BJ (cell line): ENCODE measurements at regions not wholly inside any gene's neighbourhood (a gene's known extent, or its start where the extent isn't known, plus 50 kb on each side); places are given as distances from the start of the nearest gene placed in this dataset.
"Not testable (repeated sequence)": the region's sequence is repeated elsewhere in the genome, so short reads cannot be mapped to it uniquely, and the experiment has no call there.

Experiments
- CTCF ChIA-PET: fragments of 350-600 bp; formaldehyde crosslinking; extraction: SDS; loops from one replicate; lab custom pipeline; 2021; ENCODE audit warnings: antibody characterized with exemption, inconsistent platforms; lab: Yijun Ruan, JAX
- POLR2A ChIA-PET: fragments of 300-600 bp; sonication (Branson Sonifier 250); formaldehyde crosslinking; extraction: SDS; loops from one replicate; lab custom pipeline; 2021; ENCODE audit warnings: antibody characterized with exemption; lab: Charles Lee
- DNase-seq: peaks from one replicate; pipeline ENCODE4 v3.0.0-alpha.2; 2011; ENCODE audit warnings: low read depth
- H3K27me3 ChIP-seq: 2 replicates; pipeline ENCODE4 v1.6.0; 2011; ENCODE audit warnings: low read length; ENCODE audit not compliant: control insufficient read depth, insufficient read depth
- H3K36me3 ChIP-seq: 2 replicates; pipeline ENCODE4 v1.5.1; 2011; ENCODE audit warnings: low read length; ENCODE audit not compliant: control insufficient read depth, insufficient read depth
- H3K4me3 ChIP-seq: 2 replicates; pipeline ENCODE4 v1.5.1; 2011; ENCODE audit warnings: low read depth, mild to moderate bottlenecking, control low read depth, low read length
- CTCF ChIP-seq: IDR thresholded peaks from 2 replicates; pipeline ENCODE4 v1.5.1; 2011; ENCODE audit warnings: low read depth, mild to moderate bottlenecking, control low read depth, inconsistent platforms, low read length, moderate library complexity; ENCODE audit not compliant: insufficient read depth

DNA sequence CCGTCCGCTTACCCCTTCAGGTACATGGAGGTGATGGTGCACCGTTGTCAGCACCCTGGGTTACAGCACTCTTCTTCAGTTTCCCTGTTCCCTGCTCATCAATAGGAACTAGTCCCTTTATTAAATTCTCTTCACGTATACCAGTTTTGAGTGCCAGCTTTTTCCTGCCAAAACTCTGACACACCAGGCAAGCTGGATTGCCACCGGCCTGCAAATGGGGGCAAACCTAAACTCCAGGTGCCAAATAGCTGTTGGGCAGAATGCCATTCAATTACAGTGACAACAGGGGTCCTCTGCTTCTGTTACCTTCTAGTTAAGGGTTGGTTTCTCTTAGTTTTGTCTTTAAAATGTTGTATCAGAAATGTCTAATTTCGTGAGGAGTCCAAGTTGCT lies 400.4 kb downstream of the OSTF1 start:
- POLR2A ChIA-PET, result no interaction called here
- no peaks in the 10 kb centered on the region for H3K27me3 ChIP-seq
- H3K4me3 ChIP-seq, result no peak overlapping the region
- H3K36me3 ChIP-seq, result no peaks in the 10 kb centered on the region
- CTCF ChIA-PET, result no interaction called here
- TF ChIP-seq CTCF, result no peak
- no peak for DNase-seq

DNA sequence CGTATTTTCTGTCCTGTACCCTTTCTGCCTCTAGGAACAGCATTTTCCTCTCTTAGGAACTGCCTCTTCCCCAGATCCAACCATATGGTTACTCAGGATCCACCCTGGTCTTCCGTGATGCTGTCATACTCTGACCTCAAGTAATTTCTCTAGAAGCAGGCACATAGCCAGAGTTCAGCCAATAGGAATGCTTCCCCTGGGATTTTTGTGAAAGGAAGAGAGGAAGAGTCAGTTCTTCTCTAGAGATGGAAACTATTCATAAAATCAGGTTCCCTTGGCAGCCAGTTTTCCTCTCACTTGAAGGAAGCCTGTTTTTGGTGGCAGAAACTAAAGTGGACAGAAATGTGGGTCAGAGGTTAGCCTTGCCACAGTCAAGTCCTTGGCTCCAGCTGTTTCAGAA lies 400.1 kb upstream of the PCSK5 start:
- TF ChIP-seq CTCF, result no peak
- POLR2A ChIA-PET, result no interaction called here
- no peak for DNase-seq
- no peaks in the 10 kb centered on the region for H3K36me3 ChIP-seq
- H3K27me3 ChIP-seq, result no peaks in the 10 kb centered on the region
- CTCF ChIA-PET, result no interaction called here
- H3K4me3 ChIP-seq, result no peak overlapping the region

- H3K4me3 ChIP-seq, result no peak overlapping the region
- ChIA-PET CTCF (no interaction called here), POLR2A (no interaction called here)
- no peaks in the 10 kb centered on the region for H3K27me3 ChIP-seq
- no peak for DNase-seq
- no peak for TF ChIP-seq CTCF
- no peaks in the 10 kb centered on the region for H3K36me3 ChIP-seq
Measured at GRCh38 chr9:75491533-75491932, 398.9 kb upstream of the PCSK5 start.

- Histone ChIP-seq H3K36me3 (no peaks in the 10 kb centered on the region), H3K4me3 (no peak overlapping the region), H3K27me3 (no peaks in the 10 kb centered on the region)
- DNase-seq, result no peak
- CTCF ChIA-PET, result no interaction called here
- POLR2A ChIA-PET, result no interaction called here
- TF ChIP-seq CTCF, result no peak
Measured at GRCh38 chr9:75499812-75500211, 390.7 kb upstream of the PCSK5 start.

DNA sequence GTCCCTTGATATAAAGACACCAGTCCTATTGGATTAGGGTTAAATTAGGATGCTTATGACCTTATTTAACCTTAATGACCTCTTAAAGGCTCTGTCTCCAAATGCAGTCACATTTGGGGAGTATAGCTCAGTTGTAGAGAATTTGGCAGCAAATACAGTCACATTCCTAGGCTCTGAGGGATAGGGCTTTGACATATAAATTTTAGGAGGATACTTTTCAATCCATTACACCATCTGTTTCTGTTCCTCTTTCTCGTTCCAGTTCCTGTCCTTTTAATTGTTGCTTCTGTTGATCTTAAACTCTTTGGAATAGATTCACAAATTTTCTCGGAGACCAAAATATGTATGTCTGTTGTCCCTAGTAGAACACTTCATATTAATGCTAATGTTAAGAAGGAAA lies 390.0 kb upstream of the PCSK5 start:
- H3K4me3 ChIP-seq, result no peak overlapping the region
- no peaks in the 10 kb centered on the region for H3K36me3 ChIP-seq
- H3K27me3 ChIP-seq, result no peaks in the 10 kb centered on the region
- no peak for TF ChIP-seq CTCF
- POLR2A ChIA-PET, result no interaction called here
- no peak for DNase-seq
- CTCF ChIA-PET, result no interaction called here

- POLR2A ChIA-PET, DNase-seq, CTCF ChIA-PET: not testable (repeated sequence)
Measured at GRCh38 chr9:75500940-75501339, 389.5 kb upstream of the PCSK5 start.

More at GRCh38 chr9:75500940-75501339, 389.5 kb upstream of the PCSK5 start:
- not testable (repeated sequence) for H3K4me3 ChIP-seq, H3K36me3 ChIP-seq, H3K27me3 ChIP-seq
